HG03460 (cell line): ENCODE measurements at regions not wholly inside any gene's neighbourhood (a gene's known extent, or its start where the extent isn't known, plus 50 kb on each side); places are given as distances from the start of the nearest gene placed in this dataset.

Source experiments
- ATAC-seq: cut with Tn5 transposase; IDR thresholded peaks from one replicate; pipeline ENCODE4 v1.9.1; 2021; ENCODE audit not compliant: unreplicated experiment

GRCh38 chr14:66389481-66389880 lies 96.7 kb upstream of the CCDC196 start:
- no peak for ATAC-seq

DNA sequence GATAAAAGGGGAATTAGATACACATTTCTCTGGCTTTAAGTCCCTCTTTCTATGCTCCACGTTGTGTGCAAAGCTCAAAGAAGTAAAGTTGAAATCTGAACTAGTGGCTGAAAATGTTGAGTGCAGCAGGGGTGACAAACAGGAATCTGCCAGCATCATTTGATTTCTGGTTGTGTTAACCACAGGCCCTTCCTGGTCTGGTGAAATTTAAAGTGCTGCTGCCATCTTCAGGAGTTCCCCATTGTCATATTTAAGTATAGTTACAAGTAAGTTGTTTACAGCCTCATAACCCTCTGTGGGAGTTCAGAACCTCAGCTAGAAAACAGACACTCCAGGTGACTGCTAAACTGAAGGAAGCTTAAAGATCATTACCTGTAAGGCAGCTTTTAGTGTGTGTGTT lies 90.9 kb upstream of the CCDC196 start:
- ATAC-seq = no peak

GRCh38 chr14:66396164-66396563 lies 90.0 kb upstream of the CCDC196 start:
- ATAC-seq = no peak

- ATAC-seq = no peak
These were observed 87.7 kb upstream of the CCDC196 start for GRCh38 chr14:66398437-66398836.

GRCh38 chr14:66401449-66402095 lies 84.6 kb upstream of the CCDC196 start:
- ATAC-seq = no peak

DNA sequence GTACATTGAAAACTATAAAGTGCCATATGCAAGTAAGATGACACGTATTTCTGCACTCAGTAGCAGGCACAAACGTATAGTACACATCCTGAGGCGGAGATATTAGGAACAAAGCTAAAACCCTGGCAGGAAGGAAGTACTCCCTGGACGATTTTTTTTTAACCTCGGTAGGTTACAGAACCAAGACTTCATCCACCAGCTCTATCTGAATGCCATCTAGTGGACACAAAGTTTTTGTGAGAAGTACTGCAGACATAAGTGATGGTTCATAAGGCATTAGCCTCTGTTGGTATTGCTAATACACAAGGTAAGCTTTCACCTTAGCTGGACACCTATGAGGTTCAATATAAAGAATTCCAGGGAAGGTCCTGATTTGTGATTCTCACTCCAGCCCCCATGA lies 83.0 kb upstream of the CCDC196 start:
- no peak for ATAC-seq

GRCh38 chr14:66404051-66404545 lies 82.1 kb upstream of the CCDC196 start:
- ATAC-seq = no peak

GRCh38 chr14:66405158-66405557 lies 81.0 kb upstream of the CCDC196 start:
- no peak for ATAC-seq

DNA sequence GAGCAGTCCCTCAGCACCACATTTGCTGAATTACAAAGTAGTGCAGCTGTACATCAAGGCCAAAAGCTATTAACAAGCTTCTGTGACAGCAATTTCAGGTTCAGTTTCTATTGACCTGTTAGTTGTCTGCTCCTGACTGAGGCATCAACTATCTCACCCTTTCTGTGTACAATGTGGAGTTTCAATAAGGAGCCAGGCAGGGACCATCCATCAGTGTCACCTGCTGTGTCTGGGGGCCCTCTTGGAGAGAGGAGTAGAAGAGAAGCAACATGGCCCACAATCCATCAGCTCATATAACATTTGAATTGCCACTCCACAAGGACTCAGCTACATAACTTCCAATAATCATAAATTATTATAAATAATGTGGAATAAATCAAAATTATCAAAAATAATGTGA lies 72.3 kb upstream of the CCDC196 start:
- no peak for ATAC-seq

GRCh38 chr14:66414511-66414910 lies 71.7 kb upstream of the CCDC196 start:
- no peak for ATAC-seq

- no peak for ATAC-seq
These were observed 65.7 kb upstream of the CCDC196 start for GRCh38 chr14:66420251-66421006.

DNA sequence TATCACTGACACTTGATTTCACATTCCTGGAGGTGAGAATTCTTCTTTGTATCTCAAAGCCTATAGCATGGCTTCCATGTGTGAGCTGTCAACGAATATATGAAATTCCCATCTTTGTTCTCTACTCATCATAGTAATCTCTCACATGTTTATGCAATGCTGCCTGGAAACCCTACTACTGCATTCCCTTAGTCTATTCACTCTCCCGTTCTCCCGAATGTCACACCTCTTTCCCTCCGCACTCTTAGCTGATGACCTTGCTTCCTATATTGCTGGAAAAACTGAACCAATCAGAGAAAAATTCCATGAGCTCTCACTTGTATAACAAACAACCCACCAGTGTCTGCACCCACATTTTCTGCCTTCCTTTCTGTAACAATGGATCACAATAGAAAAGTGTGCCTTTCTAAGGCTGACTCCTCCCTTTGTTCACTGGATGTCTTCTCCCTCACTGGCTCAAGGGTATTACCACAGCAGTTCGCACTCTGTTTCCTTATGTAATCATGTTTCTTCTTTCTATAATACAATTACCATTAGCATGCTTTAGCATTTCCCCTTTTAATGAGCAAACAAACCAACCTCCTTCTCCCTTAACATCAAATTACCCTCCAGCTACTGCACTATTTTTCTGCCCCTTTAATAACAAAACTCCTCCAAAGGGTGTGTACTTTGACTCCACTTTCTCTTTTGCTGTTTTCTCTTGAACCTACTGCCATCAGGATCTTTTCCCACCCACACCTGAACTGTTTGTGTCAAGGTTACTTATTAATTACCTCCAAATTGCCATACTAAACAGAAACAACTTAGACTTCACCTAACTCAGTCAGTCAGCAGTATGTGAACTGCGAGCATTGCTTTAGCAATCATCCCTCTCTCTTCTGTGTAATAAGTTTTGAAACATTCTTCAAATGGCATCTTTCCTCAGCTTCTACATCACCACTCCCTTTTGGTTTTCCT lies 63.9 kb upstream of the CCDC196 start:
- ATAC-seq = no peak

- ATAC-seq = no peak
These were observed 60.8 kb upstream of the CCDC196 start for GRCh38 chr14:66425402-66425801.

GRCh38 chr14:66426451-66426850 lies 59.7 kb upstream of the CCDC196 start:
- no peak for ATAC-seq

DNA sequence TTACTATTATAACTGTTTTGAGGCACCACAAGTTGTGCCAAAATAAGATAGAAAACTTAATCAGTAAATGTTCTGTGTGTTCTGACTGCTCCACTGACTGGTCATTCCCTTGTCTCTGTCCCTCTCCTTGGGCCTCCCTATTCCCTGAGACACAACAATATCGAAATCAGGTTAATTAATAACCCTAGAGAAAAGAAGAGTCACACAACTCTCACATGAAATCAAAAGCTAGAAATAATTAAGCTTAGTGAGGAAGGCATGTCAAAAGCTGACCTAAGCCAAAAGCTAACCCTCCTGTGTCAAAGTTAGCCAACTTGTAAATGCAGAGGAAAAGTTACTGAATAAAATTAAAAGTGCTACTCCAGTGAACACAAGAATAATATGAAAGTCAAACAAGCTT lies 53.8 kb upstream of the CCDC196 start:
- no peak for ATAC-seq

DNA sequence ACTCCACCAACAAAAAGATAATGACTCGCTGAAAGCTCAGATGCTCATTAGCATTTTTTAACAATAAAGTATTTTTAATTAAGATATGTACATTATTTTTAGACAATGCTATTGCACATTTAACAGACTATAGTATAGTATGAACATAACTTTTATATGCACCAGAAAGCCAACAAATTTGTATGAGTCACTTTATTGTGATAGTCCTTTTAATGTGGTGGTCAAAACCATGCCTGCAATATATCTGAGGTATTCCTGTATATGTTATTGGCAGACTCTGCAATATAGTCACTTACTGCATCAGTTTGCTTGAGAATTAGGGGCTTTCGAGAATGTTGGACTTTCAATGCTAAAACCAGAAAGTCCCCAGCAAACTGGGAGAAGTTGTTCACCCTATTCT lies 51.7 kb upstream of the CCDC196 start:
- no peak for ATAC-seq

DNA sequence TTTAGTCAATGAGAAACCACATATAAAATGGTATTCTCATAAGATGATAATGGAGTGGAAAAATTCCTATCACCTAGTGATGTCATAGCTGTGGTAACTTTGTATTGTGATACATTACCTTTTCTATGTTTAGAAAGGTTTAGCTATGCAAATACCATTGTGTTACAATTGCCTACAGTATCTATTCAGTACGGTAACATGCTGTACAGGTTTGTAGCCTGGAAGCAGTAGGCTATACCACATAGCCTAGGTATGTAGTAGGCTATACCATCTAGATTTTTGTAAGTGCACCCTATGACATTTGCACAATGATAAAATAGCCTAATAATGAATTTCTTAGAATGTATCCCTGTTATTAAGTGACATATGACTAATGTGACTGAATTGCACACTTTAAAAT lies 50.5 kb upstream of the CCDC196 start:
- ATAC-seq = no peak
